Skeletal muscle satellite cell (primary cell): ENCODE measurements at regions not wholly inside any gene's neighbourhood (a gene's known extent, or its start where the extent isn't known, plus 50 kb on each side); places are given as distances from the start of the nearest gene placed in this dataset.
A peak's percentile ranks its signal among the peaks of the same experiment; 100 is the strongest.

Source experiments
- H3K27me3 ChIP-seq: 2 replicates; pipeline ENCODE4 v1.7.0; 2013; ENCODE audit warnings: low read length; ENCODE audit not compliant: control insufficient read depth, insufficient read depth
- H3K36me3 ChIP-seq: 2 replicates; pipeline ENCODE4 v1.7.0; 2013; ENCODE audit warnings: mild to moderate bottlenecking, control low read depth, low read length; ENCODE audit not compliant: insufficient read depth
- H3K4me1 ChIP-seq: 2 replicates; pipeline ENCODE4 v1.7.0; 2013; ENCODE audit warnings: low read length; ENCODE audit not compliant: control insufficient read depth, insufficient read depth
- H3K4me2 ChIP-seq: 2 replicates; pipeline ENCODE4 v1.7.0; 2013; ENCODE audit warnings: mild to moderate bottlenecking, low read length
- H3K4me3 ChIP-seq: 2 replicates; pipeline ENCODE4 v1.7.0; 2013; ENCODE audit warnings: low read length
- H3K9ac ChIP-seq: 2 replicates; pipeline ENCODE4 v1.7.0; 2013; ENCODE audit warnings: mild to moderate bottlenecking, low read depth, low read length, moderate library complexity
- H3K9me3 ChIP-seq: replicated peaks from 2 replicates; pipeline ENCODE4 v1.7.0; 2013; ENCODE audit warnings: mild to moderate bottlenecking, control low read depth, low read length

DNA sequence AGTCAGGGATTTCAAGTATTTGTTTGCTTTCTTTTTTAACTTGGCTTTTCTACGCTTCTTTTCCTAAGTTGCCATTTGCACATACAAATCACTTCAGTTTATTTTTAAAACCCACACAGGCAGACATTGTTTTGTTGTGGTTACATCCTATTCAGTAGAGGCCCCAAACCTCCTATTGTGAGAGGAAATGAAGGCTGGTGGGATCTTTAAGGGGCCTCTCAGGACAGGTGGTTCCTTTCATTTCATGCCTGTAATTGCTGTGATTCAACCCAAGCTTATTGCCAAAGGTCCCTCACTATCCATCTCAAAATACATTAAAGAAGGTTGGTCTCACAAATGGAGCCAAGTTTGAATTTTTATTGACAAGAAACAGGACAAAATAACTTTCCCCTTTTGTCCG lies 257.1 kb downstream of the ADAMTS20 start:
- no peak overlapping the region for H3K4me3 ChIP-seq
- H3K36me3 ChIP-seq = no peaks in the 10 kb centered on the region
- no peak overlapping the region for H3K4me2 ChIP-seq
- no peaks in the 10 kb centered on the region for H3K9me3 ChIP-seq
- H3K27me3 ChIP-seq = no peaks in the 10 kb centered on the region
- H3K9ac ChIP-seq = no peak overlapping the region
- peaks cover 39% of the 10 kb centered on the region for H3K4me1 ChIP-seq

DNA sequence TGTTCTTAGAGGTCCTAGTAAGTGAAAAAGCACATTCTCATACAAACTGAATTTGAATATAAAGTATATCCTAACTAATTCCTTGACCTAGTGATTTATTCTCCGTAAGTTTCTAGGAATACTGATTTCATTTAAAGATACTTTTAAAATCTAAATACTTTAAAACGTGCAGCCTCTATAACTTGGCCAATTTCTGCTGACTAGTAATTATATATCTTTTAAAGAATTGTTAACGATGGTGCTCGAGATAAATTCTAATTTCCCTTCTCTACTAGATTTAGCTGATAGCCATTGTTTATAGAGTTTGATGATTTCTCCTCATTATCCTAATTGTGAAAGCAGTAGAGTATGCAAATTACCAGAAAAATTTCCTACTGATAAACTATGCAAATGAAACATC lies 257.9 kb downstream of the ADAMTS20 start:
- no peaks in the 10 kb centered on the region for H3K27me3 ChIP-seq
- H3K4me2 ChIP-seq = no peak overlapping the region
- H3K9me3 ChIP-seq = no peaks in the 10 kb centered on the region
- H3K9ac ChIP-seq = no peak overlapping the region
- H3K4me1 ChIP-seq = peaks cover 46% of the 10 kb centered on the region
- H3K36me3 ChIP-seq = no peaks in the 10 kb centered on the region
- no peak overlapping the region for H3K4me3 ChIP-seq

- no peak overlapping the region for H3K4me3 ChIP-seq
- no peaks in the 10 kb centered on the region for H3K36me3 ChIP-seq
- no peak overlapping the region for H3K4me2 ChIP-seq
- peak overlapping the region; percentile 34 for H3K9ac ChIP-seq
- no peaks in the 10 kb centered on the region for H3K9me3 ChIP-seq
- peaks cover 51% of the 10 kb centered on the region for H3K4me1 ChIP-seq
- no peaks in the 10 kb centered on the region for H3K27me3 ChIP-seq
Measured at GRCh38 chr12:43293396-43293795, 258.6 kb downstream of the ADAMTS20 start.

DNA sequence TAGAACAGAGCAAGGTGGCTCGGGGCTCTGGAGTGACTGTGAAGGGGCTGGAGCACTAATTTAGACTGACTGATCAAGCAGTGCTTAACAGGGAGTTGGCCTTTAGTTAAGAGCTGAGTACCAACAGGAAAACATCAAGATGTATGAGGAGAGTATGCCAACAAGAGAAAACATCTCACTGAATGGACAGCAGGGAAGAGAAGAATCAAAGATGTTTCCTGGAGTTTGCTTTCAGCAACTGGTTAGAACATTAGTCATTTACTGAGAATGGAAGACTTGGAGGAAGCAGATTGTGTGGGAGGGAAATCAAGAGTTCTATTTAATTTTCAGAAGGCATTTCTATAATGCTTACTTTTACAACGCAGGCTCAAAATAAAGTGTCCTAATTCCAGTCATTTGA lies 259.3 kb downstream of the ADAMTS20 start:
- Histone ChIP-seq H3K4me1 (peaks cover 51% of the 10 kb centered on the region), H3K36me3 (no peaks in the 10 kb centered on the region), H3K9ac (peak overlapping the region; percentile 62)

GRCh38 chr12:43291516-43291915 lies 260.5 kb downstream of the ADAMTS20 start:
- H3K9me3 ChIP-seq = no peaks in the 10 kb centered on the region
- H3K36me3 ChIP-seq = no peaks in the 10 kb centered on the region
- no peak overlapping the region for H3K4me3 ChIP-seq
- peaks cover 51% of the 10 kb centered on the region for H3K4me1 ChIP-seq
- H3K9ac ChIP-seq = peak overlapping the region; percentile 62
- no peaks in the 10 kb centered on the region for H3K27me3 ChIP-seq
- H3K4me2 ChIP-seq = peak overlapping the region; percentile 17

More for the DNA sequence above, 259.3 kb downstream of the ADAMTS20 start:
- Histone ChIP-seq H3K9me3 (no peaks in the 10 kb centered on the region), H3K4me3 (no peak overlapping the region), H3K27me3 (no peaks in the 10 kb centered on the region), H3K4me2 (peak overlapping the region; percentile 36)

DNA sequence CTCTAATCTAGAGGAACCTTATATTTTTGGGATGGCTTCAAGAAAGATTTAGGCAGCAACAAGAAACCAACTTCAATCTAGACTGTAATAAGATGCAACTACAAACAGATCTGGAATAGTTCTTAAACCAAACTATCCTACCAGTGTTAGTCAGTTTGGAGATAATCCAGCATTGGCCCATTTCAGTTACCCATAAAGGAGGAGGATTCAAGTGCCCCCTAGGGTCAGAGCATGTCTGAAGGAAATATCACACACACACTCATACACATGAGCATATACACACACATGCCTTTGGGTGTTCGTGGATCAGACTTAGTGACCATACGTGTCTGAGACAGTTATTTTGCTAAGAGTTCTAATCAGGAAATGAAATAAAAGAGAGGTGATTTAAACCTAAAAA lies 261.2 kb downstream of the ADAMTS20 start:
- Histone ChIP-seq H3K4me3 (no peak overlapping the region), H3K4me1 (peaks cover 56% of the 10 kb centered on the region), H3K36me3 (no peaks in the 10 kb centered on the region), H3K9ac (peak overlapping the region; percentile 14), H3K9me3 (no peaks in the 10 kb centered on the region), H3K27me3 (no peaks in the 10 kb centered on the region), H3K4me2 (no peak overlapping the region)

- peaks cover 67% of the 10 kb centered on the region for H3K4me1 ChIP-seq
- H3K27me3 ChIP-seq = no peaks in the 10 kb centered on the region
- H3K9ac ChIP-seq = no peak overlapping the region
- no peaks in the 10 kb centered on the region for H3K9me3 ChIP-seq
- H3K4me2 ChIP-seq = no peak overlapping the region
- H3K4me3 ChIP-seq = no peak overlapping the region
- H3K36me3 ChIP-seq = no peaks in the 10 kb centered on the region
Measured at GRCh38 chr12:43289426-43289801, 262.6 kb downstream of the ADAMTS20 start.

- no peak overlapping the region for H3K4me3 ChIP-seq
- H3K27me3 ChIP-seq = no peaks in the 10 kb centered on the region
- no peaks in the 10 kb centered on the region for H3K9me3 ChIP-seq
- no peak overlapping the region for H3K9ac ChIP-seq
- H3K4me2 ChIP-seq = no peak overlapping the region
- peaks cover 73% of the 10 kb centered on the region for H3K4me1 ChIP-seq
- H3K36me3 ChIP-seq = no peaks in the 10 kb centered on the region
Measured at GRCh38 chr12:43288671-43289425, 263.2 kb downstream of the ADAMTS20 start.

DNA sequence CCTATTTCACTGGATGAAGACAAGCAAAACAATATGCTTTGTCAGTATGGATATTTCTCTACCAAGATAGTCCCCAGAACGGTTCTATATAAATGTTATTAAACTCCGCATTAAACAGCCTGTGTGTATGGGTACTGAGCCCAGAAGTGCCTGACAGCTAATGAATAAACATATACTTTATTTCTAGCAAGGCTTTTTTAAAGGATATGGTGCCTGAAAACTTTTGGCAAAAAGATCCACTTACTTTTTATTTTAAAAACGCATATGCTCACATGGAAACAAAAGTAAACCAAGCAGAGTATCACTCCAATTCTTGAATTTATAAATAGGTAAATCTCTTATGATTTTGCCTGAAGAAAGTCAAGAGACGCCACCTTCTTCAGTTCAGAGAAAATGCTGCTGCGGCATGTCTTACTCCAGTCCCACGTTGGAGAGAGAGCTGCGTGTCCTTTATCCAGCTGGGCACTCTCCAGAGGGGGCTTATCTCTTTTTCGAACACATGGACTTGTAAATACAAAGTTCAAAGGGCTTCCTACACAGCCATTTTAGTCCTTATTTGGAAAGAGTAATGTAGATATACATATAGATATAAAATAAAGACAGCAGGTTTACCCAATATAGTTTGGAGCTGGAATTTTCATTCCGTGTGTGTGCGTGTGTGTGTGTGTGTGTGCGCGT lies 264.2 kb downstream of the ADAMTS20 start:
- Histone ChIP-seq H3K4me3 (no peak overlapping the region), H3K9me3 (no peaks in the 10 kb centered on the region), H3K27me3 (no peaks in the 10 kb centered on the region), H3K36me3 (no peaks in the 10 kb centered on the region), H3K4me2 (no peak overlapping the region), H3K4me1 (peaks cover 73% of the 10 kb centered on the region), H3K9ac (no peak overlapping the region)

GRCh38 chr12:43286986-43287385 lies 265.0 kb downstream of the ADAMTS20 start:
- H3K36me3 ChIP-seq = no peaks in the 10 kb centered on the region
- H3K9ac ChIP-seq = no peak overlapping the region
- H3K27me3 ChIP-seq = no peaks in the 10 kb centered on the region
- H3K4me1 ChIP-seq = peaks cover 70% of the 10 kb centered on the region
- no peak overlapping the region for H3K4me2 ChIP-seq
- H3K4me3 ChIP-seq = no peak overlapping the region
- H3K9me3 ChIP-seq = no peaks in the 10 kb centered on the region

- Histone ChIP-seq H3K36me3 (no peaks in the 10 kb centered on the region), H3K9me3 (no peaks in the 10 kb centered on the region), H3K4me3 (peak overlapping the region; percentile 0), H3K27me3 (no peaks in the 10 kb centered on the region), H3K4me2 (peak overlapping the region; percentile 58), H3K9ac (peak overlapping the region; percentile 72), H3K4me1 (peaks cover 52% of the 10 kb centered on the region)
Measured at GRCh38 chr12:43285159-43285598, 266.8 kb downstream of the ADAMTS20 start.
